KBM-7 (cell line): ENCODE measurements at regions not wholly inside any gene's neighbourhood (a gene's known extent, or its start where the extent isn't known, plus 50 kb on each side); places are given as distances from the start of the nearest gene placed in this dataset.
A peak's percentile ranks its signal among the peaks of the same experiment; 100 is the strongest.

Source experiments
- DNase-seq: peaks from one replicate; pipeline ENCODE4 v3.0.0-alpha.2; 2015
- in situ Hi-C: fragments of 300-500 bp; cut with MboI; formaldehyde crosslinking; loops from 2 replicates; pipeline ENCODE4 v1.14.3; 2020; ENCODE audit warnings: low sequenced_read_pairs, low pct_unique_long_range_greater_than_20kb, mixed read lengths

- DNase-seq: peak; percentile 73
- in situ Hi-C loops: no loop called here
These were observed 58.0 kb upstream of the GSE1 start for GRCh38 chr16:85554889-85555718.

GRCh38 chr16:85555719-85556455 is 57.2 kb upstream of the GSE1 start:
- peak; percentile 71 for DNase-seq

GRCh38 chr16:85556456-85557082 is 56.6 kb upstream of the GSE1 start:
- peak; percentile 78 for DNase-seq
- in situ Hi-C loops: no loop called here

More at GRCh38 chr16:85555719-85556455, 57.2 kb upstream of the GSE1 start:
- in situ Hi-C loops: no loop called here

GRCh38 chr16:85557083-85557970 is 55.8 kb upstream of the GSE1 start:
- DNase-seq: peak; percentile 65
- in situ Hi-C loops: no loop called here

- in situ Hi-C loops: no loop called here
- DNase-seq: no peak
These were observed 55.0 kb upstream of the GSE1 start for GRCh38 chr16:85557971-85558657.

GRCh38 chr16:85560932-85561247 is 52.2 kb upstream of the GSE1 start:
- no peak for DNase-seq
- in situ Hi-C loops: no loop called here

- in situ Hi-C loops: no loop called here
- no peak for DNase-seq
These were observed 51.7 kb upstream of the GSE1 start for GRCh38 chr16:85561248-85562092.

GRCh38 chr16:85562093-85562786 is 50.9 kb upstream of the GSE1 start:
- in situ Hi-C loops: no loop called here
- DNase-seq: no peak

GRCh38 chr16:85563034-85563433 is 50.1 kb upstream of the GSE1 start:
- in situ Hi-C loops: no loop called here

More at GRCh38 chr16:85563034-85563433, 50.1 kb upstream of the GSE1 start:
- DNase-seq: no peak
